ENCODE measurements at regions not wholly inside any gene's neighbourhood (a gene's known extent, or its start where the extent isn't known, plus 50 kb on each side); places are given as distances from the start of the nearest gene placed in this dataset.

GRCh38 chr12:124715121-124715990, 147.9 kb upstream of the NCOR2 start:
- no peak overlapping the region for H2AFZ ChIP-seq (ENCODE audit: low read length)
- H3K9me3 ChIP-seq (ENCODE audit: low read length): no peaks in the 10 kb centered on the region
- no peaks in the 10 kb centered on the region for H3K9me2 ChIP-seq (ENCODE audit: low read depth, low read length)
- no peaks in the 10 kb centered on the region for H3K36me3 ChIP-seq (ENCODE audit: insufficient read depth, low read length)
- TF ChIP-seq EZH2 (IDR thresholded peaks at IDR 0.05; ENCODE audit: borderline replicate concordance, low read length) (no peak), CTCF (IDR thresholded peaks at IDR 0.05; ENCODE audit: low read length) (no peak)
- no peaks in the 10 kb centered on the region for H4K20me1 ChIP-seq (ENCODE audit: insufficient read depth, low read length)
- no peak overlapping the region for H3K4me2 ChIP-seq (ENCODE audit: low read length)
- H3K4me1 ChIP-seq (ENCODE audit: insufficient read depth, low read length, severe bottlenecking): no peaks in the 10 kb centered on the region
- no peak overlapping the region for H3K9ac ChIP-seq (ENCODE audit: low read length)
- no peaks in the 10 kb centered on the region for H3K27me3 ChIP-seq (ENCODE audit: insufficient read depth, low read length)
- H3K4me3 ChIP-seq (ENCODE audit: low read depth, low read length, poor library complexity, severe bottlenecking): no peak overlapping the region
- no peaks in the 10 kb centered on the region for H3F3A ChIP-seq (ENCODE audit: insufficient read depth, low read length)
- H3K79me2 ChIP-seq (ENCODE audit: insufficient read depth, low read length): no peaks in the 10 kb centered on the region
- no peak overlapping the region for H3K27ac ChIP-seq (ENCODE audit: low read depth, low read length, poor library complexity, severe bottlenecking)

- Histone ChIP-seq H2AFZ (ENCODE audit: low read length) (no peak overlapping the region), H3K27me3 (ENCODE audit: insufficient read depth, low read length) (no peaks in the 10 kb centered on the region), H3K9me2 (ENCODE audit: low read depth, low read length) (no peaks in the 10 kb centered on the region), H3K27ac (ENCODE audit: low read depth, low read length, poor library complexity, severe bottlenecking) (no peak overlapping the region), H3K79me2 (ENCODE audit: insufficient read depth, low read length) (no peaks in the 10 kb centered on the region), H3K36me3 (ENCODE audit: insufficient read depth, low read length) (no peaks in the 10 kb centered on the region), H3K4me2 (ENCODE audit: low read length) (no peak overlapping the region), H3K4me3 (ENCODE audit: low read depth, low read length, poor library complexity, severe bottlenecking) (no peak overlapping the region), H3K9me3 (ENCODE audit: low read length) (no peaks in the 10 kb centered on the region), H3F3A (ENCODE audit: insufficient read depth, low read length) (no peaks in the 10 kb centered on the region), H4K20me1 (ENCODE audit: insufficient read depth, low read length) (no peaks in the 10 kb centered on the region), H3K9ac (ENCODE audit: low read length) (no peak overlapping the region), H3K4me1 (ENCODE audit: insufficient read depth, low read length, severe bottlenecking) (no peaks in the 10 kb centered on the region)
- TF ChIP-seq EZH2 (IDR thresholded peaks at IDR 0.05; ENCODE audit: borderline replicate concordance, low read length) (no peak), CTCF (IDR thresholded peaks at IDR 0.05; ENCODE audit: low read length) (no peak)
Observed at GRCh38 chr12:124713436-124714082, 146.1 kb upstream of the NCOR2 start.

- Histone ChIP-seq H3K27ac (ENCODE audit: low read depth, low read length, poor library complexity, severe bottlenecking) (no peak overlapping the region), H3K9me2 (ENCODE audit: low read depth, low read length) (no peaks in the 10 kb centered on the region), H3K79me2 (ENCODE audit: insufficient read depth, low read length) (no peaks in the 10 kb centered on the region), H3K27me3 (ENCODE audit: insufficient read depth, low read length) (no peaks in the 10 kb centered on the region), H3F3A (ENCODE audit: insufficient read depth, low read length) (no peaks in the 10 kb centered on the region), H3K9ac (ENCODE audit: low read length) (no peak overlapping the region), H3K36me3 (ENCODE audit: insufficient read depth, low read length) (no peaks in the 10 kb centered on the region), H2AFZ (ENCODE audit: low read length) (no peak overlapping the region), H3K9me3 (ENCODE audit: low read length) (no peaks in the 10 kb centered on the region), H4K20me1 (ENCODE audit: insufficient read depth, low read length) (no peaks in the 10 kb centered on the region), H3K4me2 (ENCODE audit: low read length) (no peak overlapping the region), H3K4me3 (ENCODE audit: low read depth, low read length, poor library complexity, severe bottlenecking) (no peak overlapping the region), H3K4me1 (ENCODE audit: insufficient read depth, low read length, severe bottlenecking) (no peaks in the 10 kb centered on the region)
- TF ChIP-seq EZH2 (IDR thresholded peaks at IDR 0.05; ENCODE audit: borderline replicate concordance, low read length) (no peak), CTCF (IDR thresholded peaks at IDR 0.05; ENCODE audit: low read length) (no peak)
Observed at GRCh38 chr12:124713041-124713435, 145.6 kb upstream of the NCOR2 start.

All from OCI-LY1 (cell line).